ENCODE measurements at regions not wholly inside any gene's neighbourhood (a gene's known extent, or its start where the extent isn't known, plus 50 kb on each side); places are given as distances from the start of the nearest gene placed in this dataset.

DNA sequence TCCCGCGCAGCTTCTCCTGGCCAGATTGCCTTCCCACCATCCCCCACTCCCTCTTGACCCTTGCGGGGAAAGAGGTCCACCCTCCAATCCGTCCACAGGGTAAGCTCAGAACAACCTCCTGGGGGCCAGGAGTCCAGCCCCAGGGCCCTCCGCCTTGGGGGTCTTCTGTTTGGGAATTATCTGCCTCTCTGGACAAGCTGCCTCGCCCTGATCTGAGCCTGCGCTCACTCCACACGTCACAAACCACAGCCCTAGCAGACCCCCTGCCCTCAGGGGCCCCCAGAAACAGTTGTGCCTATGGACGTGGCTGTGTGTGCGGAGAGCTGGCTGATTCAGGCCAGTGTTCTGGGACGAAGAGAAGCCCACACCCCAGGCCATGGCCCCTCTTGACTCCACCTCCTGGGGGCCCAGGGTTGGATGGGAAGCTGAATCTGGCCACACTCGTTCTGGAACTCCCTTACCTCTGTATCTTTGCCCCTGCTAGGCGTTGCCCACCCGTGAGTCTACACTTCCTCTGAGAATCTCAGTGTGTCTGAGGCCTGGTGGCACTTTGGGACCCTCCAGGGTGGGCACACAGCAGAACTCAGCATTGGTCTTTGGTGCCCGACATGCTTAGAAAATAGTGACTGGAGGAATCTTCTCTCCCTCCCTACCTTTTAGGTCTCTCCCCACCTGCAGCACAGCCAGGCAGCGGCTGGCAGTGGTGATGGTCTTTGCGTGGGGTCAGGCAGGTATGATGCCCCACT is 119.9 kb upstream of the SMURF2 start:
- no peak for TF ChIP-seq PRMT3 (CRISPR knock-in tag; IDR thresholded peaks at IDR 0.05; ENCODE audit: borderline replicate concordance, low read depth)
- TF ChIP-seq, protein P1, sequence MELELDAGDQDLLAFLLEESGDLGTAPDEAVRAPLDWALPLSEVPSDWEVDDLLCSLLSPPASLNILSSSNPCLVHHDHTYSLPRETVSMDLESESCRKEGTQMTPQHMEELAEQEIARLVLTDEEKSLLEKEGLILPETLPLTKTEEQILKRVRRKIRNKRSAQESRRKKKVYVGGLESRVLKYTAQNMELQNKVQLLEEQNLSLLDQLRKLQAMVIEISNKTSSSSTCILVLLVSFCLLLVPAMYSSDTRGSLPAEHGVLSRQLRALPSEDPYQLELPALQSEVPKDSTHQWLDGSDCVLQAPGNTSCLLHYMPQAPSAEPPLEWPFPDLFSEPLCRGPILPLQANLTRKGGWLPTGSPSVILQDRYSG (CRISPR knock-in tag; IDR thresholded peaks at IDR 0.05) = no peak
- no peak for TF ChIP-seq GATA4 (IDR thresholded peaks at IDR 0.05; ENCODE audit: borderline replicate concordance, low read depth)
- TF ChIP-seq NFIC (IDR thresholded peaks at IDR 0.05; ENCODE audit: low read length) = no peak
- no peak for TF ChIP-seq KMT2B (CRISPR knock-in tag; IDR thresholded peaks at IDR 0.05)
- TF ChIP-seq, protein P2, sequence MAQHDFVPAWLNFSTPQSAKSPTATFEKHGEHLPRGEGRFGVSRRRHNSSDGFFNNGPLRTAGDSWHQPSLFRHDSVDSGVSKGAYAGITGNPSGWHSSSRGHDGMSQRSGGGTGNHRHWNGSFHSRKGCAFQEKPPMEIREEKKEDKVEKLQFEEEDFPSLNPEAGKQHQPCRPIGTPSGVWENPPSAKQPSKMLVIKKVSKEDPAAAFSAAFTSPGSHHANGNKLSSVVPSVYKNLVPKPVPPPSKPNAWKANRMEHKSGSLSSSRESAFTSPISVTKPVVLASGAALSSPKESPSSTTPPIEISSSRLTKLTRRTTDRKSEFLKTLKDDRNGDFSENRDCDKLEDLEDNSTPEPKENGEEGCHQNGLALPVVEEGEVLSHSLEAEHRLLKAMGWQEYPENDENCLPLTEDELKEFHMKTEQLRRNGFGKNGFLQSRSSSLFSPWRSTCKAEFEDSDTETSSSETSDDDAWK (CRISPR knock-in tag; IDR thresholded peaks at IDR 0.05) = no peak
- TF ChIP-seq, protein P3, sequence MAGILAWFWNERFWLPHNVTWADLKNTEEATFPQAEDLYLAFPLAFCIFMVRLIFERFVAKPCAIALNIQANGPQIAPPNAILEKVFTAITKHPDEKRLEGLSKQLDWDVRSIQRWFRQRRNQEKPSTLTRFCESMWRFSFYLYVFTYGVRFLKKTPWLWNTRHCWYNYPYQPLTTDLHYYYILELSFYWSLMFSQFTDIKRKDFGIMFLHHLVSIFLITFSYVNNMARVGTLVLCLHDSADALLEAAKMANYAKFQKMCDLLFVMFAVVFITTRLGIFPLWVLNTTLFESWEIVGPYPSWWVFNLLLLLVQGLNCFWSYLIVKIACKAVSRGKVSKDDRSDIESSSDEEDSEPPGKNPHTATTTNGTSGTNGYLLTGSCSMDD (CRISPR knock-in tag; IDR thresholded peaks at IDR 0.05) = no peak
- no peak overlapping the region for H2AFZ ChIP-seq (ENCODE audit: low read length)
- no peaks in the 10 kb centered on the region for H3K27me3 ChIP-seq (ENCODE audit: control insufficient read depth in 1 of 2, insufficient read depth in 2 of 2, low read length in 2 of 2)
- no peak overlapping the region for H3K4me3 ChIP-seq (replicated peaks in 1 of 3; ENCODE audit: insufficient read depth in 1 of 3, low read depth in 2 of 3, low read length in 3 of 3)
- intact Hi-C loops (cut with micrococcal nuclease; ENCODE audit: unreplicated experiment) = no loop called here
- TSS peak; percentile 56 for BruUV-seq (replicated peaks)
- POLR2A ChIA-PET = no interaction called here
- no peak for ATAC-seq
- H3K4me2 ChIP-seq (ENCODE audit: low read depth, low read length) = no peak overlapping the region
- H3K36me3 ChIP-seq (replicated peaks in 1 of 2; ENCODE audit: control insufficient read depth in 1 of 2, insufficient read depth in 2 of 2, low read length in 2 of 2) = no peaks in the 10 kb centered on the region; a peak in 2 of 5 replicates
- H3K79me2 ChIP-seq (ENCODE audit: insufficient read depth, low read length) = no peaks in the 10 kb centered on the region
- no peak overlapping the region for H3K9ac ChIP-seq (ENCODE audit: insufficient read depth, low read depth, low read length)
- no peak for DNase-seq (ENCODE audit: low spot score)
- no peaks in the 10 kb centered on the region for H3K9me3 ChIP-seq (ENCODE audit: low read length)
- CTCF ChIA-PET (ENCODE audit: low intra/inter-chr PET ratio, low total read pairs) = no interaction called here
- H4K20me1 ChIP-seq (ENCODE audit: insufficient read depth, low read length) = no peaks in the 10 kb centered on the region
- 92% methylated on average over 16 of the region's 17 CpGs for WGBS (ENCODE audit: low lambda C conversion rate)
- no peak overlapping the region for H3K27ac ChIP-seq (ENCODE audit: extremely low read length, insufficient read depth, low read length)
- in situ Hi-C loops (cut with HindIII; ENCODE audit: extremely low pct_ligation_motif_present, low pct_unique_long_range_greater_than_20kb) = no loop called here
- peaks cover 17% of the 10 kb centered on the region for H3K4me1 ChIP-seq (ENCODE audit: insufficient read depth, low read length)
- FAIRE-seq = no peak

Measured in HepG2 (cell line).